Natural killer cell (primary cell): ENCODE measurements at regions not wholly inside any gene's neighbourhood (a gene's known extent, or its start where the extent isn't known, plus 50 kb on each side); places are given as distances from the start of the nearest gene placed in this dataset.
"Not testable (repeated sequence)": the region's sequence is repeated elsewhere in the genome, so short reads cannot be mapped to it uniquely, and the experiment has no call there.

Experiments used
- ATAC-seq, 3 donors: fragments of 150-1000 bp in 2 of 3; fragments of 200-7000 bp in 1 of 3; cut with Tn5 transposase; 1 replicate in 1 of 3; 2 replicates in 2 of 3; pipeline ENCODE4 v1.10.0; 2021; ENCODE audit warnings: mild to moderate bottlenecking in 2 of 3, moderate library complexity in 2 of 3
- DNase-seq, 2 donors: peaks; one replicate each; pipeline versions ENCODE4 v3.0.0 to v3.0.0-alpha.2; 2013 to 2021; ENCODE audit warnings: mixed read lengths in 1 of 2
- H3K27ac ChIP-seq: one replicate; pipeline ENCODE4 v1.5.1; 2013; ENCODE audit warnings: mild to moderate bottlenecking, low read length
- H3K27me3 ChIP-seq: one replicate; pipeline ENCODE4 v1.6.1; 2013; ENCODE audit warnings: low read length; ENCODE audit not compliant: control insufficient read depth, insufficient read depth
- H3K36me3 ChIP-seq: one replicate; pipeline ENCODE4 v1.6.1; 2013; ENCODE audit warnings: low read length; ENCODE audit not compliant: control insufficient read depth, insufficient read depth
- H3K4me1 ChIP-seq: one replicate; pipeline ENCODE4 v1.6.1; 2013; ENCODE audit warnings: low read length; ENCODE audit not compliant: control insufficient read depth, insufficient read depth
- H3K4me3 ChIP-seq: one replicate; pipeline ENCODE4 v1.5.1; 2013; ENCODE audit warnings: low read length
- H3K9me3 ChIP-seq: one replicate; pipeline ENCODE4 v1.6.1; 2013; ENCODE audit warnings: low read length; ENCODE audit not compliant: control insufficient read depth, insufficient read depth
- H3K27ac Mint-ChIP-seq, 2 donors: one replicate each; pipeline ENCODE4 v1.8.0; 2022; ENCODE audit warnings: mild to moderate bottlenecking in 2 of 2, mixed read lengths in 2 of 2, moderate library complexity in 1 of 2
- H3K27me3 Mint-ChIP-seq, 2 donors: one replicate each; pipeline ENCODE4 v1.8.0; 2022; ENCODE audit warnings: low read depth in 2 of 2, mixed read lengths in 2 of 2
- H3K36me3 Mint-ChIP-seq: one replicate; pipeline ENCODE4 v1.8.0; 2022; ENCODE audit warnings: mixed read lengths
- H3K4me1 Mint-ChIP-seq, 2 donors: one replicate each; pipeline ENCODE4 v1.8.0; 2022; ENCODE audit warnings: mixed read lengths in 2 of 2
- H3K4me3 Mint-ChIP-seq: one replicate; pipeline ENCODE4 v1.8.0; 2022; ENCODE audit warnings: mild to moderate bottlenecking, moderate library complexity, mixed read lengths
- H3K9me3 Mint-ChIP-seq, 2 donors: one replicate each; pipeline ENCODE4 v1.8.0; 2022; ENCODE audit warnings: mixed read lengths in 2 of 2
- WGBS: methylation state at CpG from one replicate; pipeline ENCODE4 v1.1.7; 2013; ENCODE audit warnings: missing lambda C conversion rate; ENCODE audit not compliant: insufficient coverage; 5-methylcytosine and 5-hydroxymethylcytosine counted together
- intact Hi-C: fragments of 100-400 bp; cut with micrococcal nuclease; formaldehyde crosslinking; loops from one replicate; pipeline ENCODE4 v1.14.2; 2022
- TF ChIP-seq, protein P1 (sequence below): fragments of 200-600 bp; IDR thresholded peaks from one replicate; pipeline ENCODE4 v1.8.0; 2022; ENCODE audit warnings: antibody characterized with exemption

DNA sequence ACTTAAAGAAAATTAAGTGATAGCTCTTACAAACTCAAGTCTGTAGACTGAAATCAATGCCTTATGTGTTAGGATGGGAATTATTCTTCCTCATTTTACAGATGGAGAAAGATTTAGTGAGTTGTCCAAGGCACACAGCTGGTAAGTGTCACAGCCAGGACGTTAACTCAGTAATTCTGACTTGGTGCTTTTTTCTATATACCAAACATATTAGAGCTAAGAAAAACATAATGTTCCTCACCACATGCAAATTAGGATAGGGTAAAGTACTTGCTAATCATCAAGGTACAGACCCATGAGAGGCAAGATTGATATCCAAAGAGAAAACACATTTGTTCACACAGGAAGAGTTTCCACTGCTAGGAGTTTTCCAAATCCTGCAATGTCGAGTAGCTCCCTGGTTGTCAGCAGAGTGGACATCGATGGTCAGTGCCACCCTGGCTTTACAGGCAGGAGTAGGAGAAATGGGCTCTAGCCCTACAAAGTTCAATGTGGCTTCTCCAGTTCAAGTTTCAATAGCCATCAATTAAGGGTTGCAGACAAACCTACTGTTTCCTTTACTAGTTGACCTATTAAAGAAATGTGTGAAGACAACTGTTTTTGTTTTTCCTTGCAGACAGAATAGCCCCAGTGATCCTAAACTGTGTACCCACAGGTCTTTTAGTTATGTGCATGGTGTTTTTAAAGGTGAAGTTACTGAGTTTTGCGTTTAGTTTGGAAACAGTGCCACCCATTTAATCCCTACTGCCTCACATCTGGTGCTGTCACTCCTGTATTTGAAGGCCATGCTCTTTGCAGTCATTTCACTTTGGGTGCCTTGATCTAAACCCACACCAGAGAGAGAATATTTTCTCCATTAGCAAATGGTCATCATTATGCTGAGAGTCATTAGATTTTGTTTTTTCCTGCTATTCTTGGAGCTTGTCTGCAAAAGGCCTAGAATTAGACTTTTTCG lies 460.8 kb upstream of the SMARCA2 start:
- no peak overlapping the region for H3K4me3 ChIP-seq
- intact Hi-C loops, result no loop called here

DNA sequence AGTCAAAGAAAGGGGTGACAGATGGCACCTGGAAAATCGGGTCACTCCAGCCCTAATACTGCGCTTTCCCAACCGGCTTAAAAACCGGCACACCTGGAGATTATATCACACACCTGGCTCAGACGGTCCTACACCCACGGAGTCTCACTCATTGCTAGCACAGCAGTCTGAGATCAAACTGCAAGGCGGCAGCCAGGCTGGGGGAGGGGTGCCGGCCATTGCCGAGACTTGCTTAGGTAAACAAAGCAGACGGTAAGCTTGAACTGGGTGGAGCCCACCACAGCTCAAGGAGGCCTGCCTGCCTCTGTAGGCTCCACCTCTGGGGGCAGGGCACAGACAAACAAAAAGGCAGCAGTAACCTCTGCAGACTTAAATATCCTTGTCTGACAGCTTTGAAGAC lies 456.5 kb upstream of the SMARCA2 start:
- DNase-seq, ATAC-seq, H3K9me3 ChIP-seq, H3K27ac Mint-ChIP-seq, H3K36me3 Mint-ChIP-seq, H3K36me3 ChIP-seq, H3K27me3 ChIP-seq, H3K4me1 ChIP-seq, H3K27me3 Mint-ChIP-seq, intact Hi-C loops, H3K4me3 Mint-ChIP-seq, H3K4me3 ChIP-seq, H3K4me1 Mint-ChIP-seq, H3K27ac ChIP-seq: not testable (repeated sequence)
- peaks cover 3 to 10% of the 10 kb centered on the region in 2 donors for H3K9me3 Mint-ChIP-seq
- WGBS, result 93% methylated on average over 10 of the region's 10 CpGs

More for the DNA sequence above, 460.8 kb upstream of the SMARCA2 start:
- H3K27me3 ChIP-seq, result no peaks in the 10 kb centered on the region
- no peaks in the 10 kb centered on the region for H3K4me1 ChIP-seq
- peaks cover 4 to 8% of the 10 kb centered on the region in 2 donors for H3K9me3 Mint-ChIP-seq
- DNase-seq, result no peak
- H3K36me3 ChIP-seq, result no peaks in the 10 kb centered on the region
- no peaks in the 10 kb centered on the region for H3K9me3 ChIP-seq
- WGBS, result 55% methylated on average over 3 of the region's 5 CpGs
- no peaks in the 10 kb centered on the region for H3K36me3 Mint-ChIP-seq
- ATAC-seq, result no peak
- no peak overlapping the region for H3K4me3 Mint-ChIP-seq
- TF ChIP-seq, protein P1, sequence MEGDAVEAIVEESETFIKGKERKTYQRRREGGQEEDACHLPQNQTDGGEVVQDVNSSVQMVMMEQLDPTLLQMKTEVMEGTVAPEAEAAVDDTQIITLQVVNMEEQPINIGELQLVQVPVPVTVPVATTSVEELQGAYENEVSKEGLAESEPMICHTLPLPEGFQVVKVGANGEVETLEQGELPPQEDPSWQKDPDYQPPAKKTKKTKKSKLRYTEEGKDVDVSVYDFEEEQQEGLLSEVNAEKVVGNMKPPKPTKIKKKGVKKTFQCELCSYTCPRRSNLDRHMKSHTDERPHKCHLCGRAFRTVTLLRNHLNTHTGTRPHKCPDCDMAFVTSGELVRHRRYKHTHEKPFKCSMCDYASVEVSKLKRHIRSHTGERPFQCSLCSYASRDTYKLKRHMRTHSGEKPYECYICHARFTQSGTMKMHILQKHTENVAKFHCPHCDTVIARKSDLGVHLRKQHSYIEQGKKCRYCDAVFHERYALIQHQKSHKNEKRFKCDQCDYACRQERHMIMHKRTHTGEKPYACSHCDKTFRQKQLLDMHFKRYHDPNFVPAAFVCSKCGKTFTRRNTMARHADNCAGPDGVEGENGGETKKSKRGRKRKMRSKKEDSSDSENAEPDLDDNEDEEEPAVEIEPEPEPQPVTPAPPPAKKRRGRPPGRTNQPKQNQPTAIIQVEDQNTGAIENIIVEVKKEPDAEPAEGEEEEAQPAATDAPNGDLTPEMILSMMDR, result no peak
- H3K4me1 Mint-ChIP-seq, result no peaks in the 10 kb centered on the region
- H3K27ac ChIP-seq, result no peak overlapping the region
- H3K27me3 Mint-ChIP-seq, result no peaks in the 10 kb centered on the region
- no peak overlapping the region for H3K27ac Mint-ChIP-seq

DNA sequence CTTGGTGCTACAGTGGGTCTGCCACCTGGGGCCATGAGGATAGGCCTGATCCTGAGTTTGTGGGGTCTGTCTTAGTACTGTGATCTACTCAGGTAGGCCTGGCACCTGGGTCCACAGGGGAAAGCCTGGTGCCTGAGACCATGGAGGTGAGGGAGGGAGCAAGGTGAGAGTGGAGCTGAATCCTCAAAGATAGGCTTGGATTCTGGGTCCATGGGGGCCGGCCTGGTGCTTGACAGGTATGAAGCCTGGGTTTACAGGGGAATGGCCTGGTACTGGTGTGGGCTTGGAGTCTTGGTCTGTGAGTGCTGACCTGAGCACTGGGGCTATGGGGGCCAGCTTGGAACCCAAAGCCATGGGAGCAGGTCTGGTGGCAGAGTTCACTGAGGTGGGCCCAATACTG lies 439.2 kb upstream of the SMARCA2 start:
- peaks cover 10% of the 10 kb centered on the region for H3K9me3 ChIP-seq
- no peaks in the 10 kb centered on the region for H3K27me3 ChIP-seq
- no peak for DNase-seq
- ATAC-seq, result no peak
- WGBS, result 89% methylated on average over 1 of the region's 1 CpG
- H3K4me3 ChIP-seq, result no peak overlapping the region
- Mint-ChIP-seq H3K36me3 (peaks cover 7% of the 10 kb centered on the region), H3K4me1 (no peaks in the 10 kb centered on the region), H3K27me3 (no peaks in the 10 kb centered on the region), H3K4me3 (no peak overlapping the region), H3K9me3 (peaks cover 0 to 5% of the 10 kb centered on the region in 2 donors), H3K27ac (no peak overlapping the region)
- H3K27ac ChIP-seq, result no peak overlapping the region
- intact Hi-C loops, result no loop called here
- TF ChIP-seq, protein P1, result no peak
- no peaks in the 10 kb centered on the region for H3K36me3 ChIP-seq
- H3K4me1 ChIP-seq, result no peaks in the 10 kb centered on the region

DNA sequence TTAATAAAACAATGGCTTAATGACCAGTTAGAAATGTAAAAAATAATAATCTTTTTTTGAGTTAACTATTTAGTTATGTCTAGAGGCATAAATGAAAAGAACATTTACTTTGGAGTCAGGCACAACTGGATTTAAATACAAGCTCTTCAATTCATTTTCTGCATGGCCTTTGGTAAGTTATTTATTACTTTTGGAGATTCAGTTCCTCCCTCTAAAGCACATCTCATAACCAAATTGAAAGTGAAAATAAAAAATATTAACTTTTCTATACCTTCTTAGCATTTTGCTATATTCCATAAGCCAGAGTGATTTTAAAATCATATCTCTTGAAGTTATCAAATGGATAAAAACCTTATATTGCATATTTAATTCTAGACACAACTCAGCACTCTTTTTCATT lies 434.9 kb upstream of the SMARCA2 start:
- no peaks in the 10 kb centered on the region for H3K27me3 Mint-ChIP-seq
- H3K27ac Mint-ChIP-seq, result no peak overlapping the region
- DNase-seq (no peak), ATAC-seq (no peak)
- Histone ChIP-seq H3K4me3 (no peak overlapping the region), H3K9me3 (peaks cover 10% of the 10 kb centered on the region), H3K36me3 (no peaks in the 10 kb centered on the region), H3K27me3 (no peaks in the 10 kb centered on the region), H3K4me1 (no peaks in the 10 kb centered on the region), H3K27ac (no peak overlapping the region)
- no peaks in the 10 kb centered on the region for H3K4me1 Mint-ChIP-seq
- no peak overlapping the region for H3K4me3 Mint-ChIP-seq
- intact Hi-C loops, result no loop called here
- TF ChIP-seq, protein P1, result no peak
- peaks cover 2% of the 10 kb centered on the region for H3K36me3 Mint-ChIP-seq
- H3K9me3 Mint-ChIP-seq, result peaks cover 1 to 6% of the 10 kb centered on the region in 2 donors
